ENCODE measurements at regions not wholly inside any gene's neighbourhood (a gene's known extent, or its start where the extent isn't known, plus 50 kb on each side); places are given as distances from the start of the nearest gene placed in this dataset.

DNA sequence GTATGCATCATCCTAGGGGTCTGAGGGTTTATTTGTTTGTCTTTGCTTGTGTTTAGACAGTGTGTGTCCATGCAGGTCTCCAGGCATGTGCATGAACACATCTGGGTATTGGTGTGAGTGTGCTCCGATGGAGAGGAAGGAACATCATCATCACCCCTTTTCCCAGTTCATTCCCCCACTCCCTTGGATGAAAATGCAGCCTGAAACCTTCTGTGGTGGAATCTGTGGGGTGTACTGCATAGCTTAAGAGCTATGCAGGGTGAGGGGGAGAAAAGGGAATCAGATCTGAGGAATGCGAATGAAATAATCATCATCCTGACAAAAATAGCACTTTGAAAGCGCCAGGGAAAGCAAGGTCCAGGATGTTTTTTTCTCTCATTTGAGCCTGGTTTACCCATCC is 520.1 kb downstream of the NTRK3 start:
- H3K4me1 ChIP-seq (ENCODE audit: control insufficient read depth, insufficient read depth, low read length) = no peaks in the 10 kb centered on the region
- H3K9me3 ChIP-seq (ENCODE audit: control insufficient read depth, insufficient read depth, low read depth, low read length) = no peaks in the 10 kb centered on the region
- no TSS peak for BruUV-seq (replicated peaks)
- H3K36me3 ChIP-seq (ENCODE audit: control insufficient read depth, insufficient read depth, low read length) = no peaks in the 10 kb centered on the region
- ChIA-PET CTCF (no interaction called here), POLR2A (no interaction called here)
- H3K27me3 ChIP-seq (ENCODE audit: control insufficient read depth, insufficient read depth, low read length) = no peaks in the 10 kb centered on the region
- in situ Hi-C loops (cut with HindIII; ENCODE audit: low pct_unique_long_range_greater_than_20kb, low sequenced_read_pairs) (no loop called here), intact Hi-C loops (cut with micrococcal nuclease; ENCODE audit: unreplicated experiment) (no loop called here)
- TF ChIP-seq SIN3A (IDR thresholded peaks at IDR 0.05; ENCODE audit: borderline replicate concordance, insufficient read depth, low read depth, low read length) (no peak), TCF7L2 (IDR thresholded peaks at IDR 0.05; ENCODE audit: low read depth, low read length) (no peak), POLR2AphosphoS5 (IDR thresholded peaks at IDR 0.05; ENCODE audit: low read depth, low read length) (no peak), CTCF (IDR thresholded peaks at IDR 0.05) (no peak)
- TF ChIP-seq, protein P1, sequence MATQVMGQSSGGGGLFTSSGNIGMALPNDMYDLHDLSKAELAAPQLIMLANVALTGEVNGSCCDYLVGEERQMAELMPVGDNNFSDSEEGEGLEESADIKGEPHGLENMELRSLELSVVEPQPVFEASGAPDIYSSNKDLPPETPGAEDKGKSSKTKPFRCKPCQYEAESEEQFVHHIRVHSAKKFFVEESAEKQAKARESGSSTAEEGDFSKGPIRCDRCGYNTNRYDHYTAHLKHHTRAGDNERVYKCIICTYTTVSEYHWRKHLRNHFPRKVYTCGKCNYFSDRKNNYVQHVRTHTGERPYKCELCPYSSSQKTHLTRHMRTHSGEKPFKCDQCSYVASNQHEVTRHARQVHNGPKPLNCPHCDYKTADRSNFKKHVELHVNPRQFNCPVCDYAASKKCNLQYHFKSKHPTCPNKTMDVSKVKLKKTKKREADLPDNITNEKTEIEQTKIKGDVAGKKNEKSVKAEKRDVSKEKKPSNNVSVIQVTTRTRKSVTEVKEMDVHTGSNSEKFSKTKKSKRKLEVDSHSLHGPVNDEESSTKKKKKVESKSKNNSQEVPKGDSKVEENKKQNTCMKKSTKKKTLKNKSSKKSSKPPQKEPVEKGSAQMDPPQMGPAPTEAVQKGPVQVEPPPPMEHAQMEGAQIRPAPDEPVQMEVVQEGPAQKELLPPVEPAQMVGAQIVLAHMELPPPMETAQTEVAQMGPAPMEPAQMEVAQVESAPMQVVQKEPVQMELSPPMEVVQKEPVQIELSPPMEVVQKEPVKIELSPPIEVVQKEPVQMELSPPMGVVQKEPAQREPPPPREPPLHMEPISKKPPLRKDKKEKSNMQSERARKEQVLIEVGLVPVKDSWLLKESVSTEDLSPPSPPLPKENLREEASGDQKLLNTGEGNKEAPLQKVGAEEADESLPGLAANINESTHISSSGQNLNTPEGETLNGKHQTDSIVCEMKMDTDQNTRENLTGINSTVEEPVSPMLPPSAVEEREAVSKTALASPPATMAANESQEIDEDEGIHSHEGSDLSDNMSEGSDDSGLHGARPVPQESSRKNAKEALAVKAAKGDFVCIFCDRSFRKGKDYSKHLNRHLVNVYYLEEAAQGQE (IDR thresholded peaks at IDR 0.05; ENCODE audit: insufficient read depth in 1 of 2, low read depth in 2 of 2, low read length in 1 of 2) = no peak
- DNase-seq (ENCODE audit: low read depth, low spot score) (no peak), ATAC-seq (no peak)
- no peak overlapping the region for H3K4me3 ChIP-seq (ENCODE audit: low read depth in 2 of 2, low read length in 2 of 2)
- H3K27ac ChIP-seq (ENCODE audit: low read length) = no peak overlapping the region

GRCh38 chr15:87735522-87735921 is 521.0 kb downstream of the NTRK3 start:
- Histone ChIP-seq H3K27ac (ENCODE audit: low read length) (no peak overlapping the region), H3K27me3 (ENCODE audit: control insufficient read depth, insufficient read depth, low read length) (no peaks in the 10 kb centered on the region), H3K36me3 (ENCODE audit: control insufficient read depth, insufficient read depth, low read length) (no peaks in the 10 kb centered on the region), H3K9me3 (ENCODE audit: control insufficient read depth, insufficient read depth, low read depth, low read length) (no peaks in the 10 kb centered on the region), H3K4me1 (ENCODE audit: control insufficient read depth, insufficient read depth, low read length) (no peaks in the 10 kb centered on the region), H3K4me3 (ENCODE audit: low read depth in 2 of 2, low read length in 2 of 2) (no peak overlapping the region)
- DNase-seq (ENCODE audit: low read depth, low spot score) (no peak), ATAC-seq (no peak)
- in situ Hi-C loops (cut with HindIII; ENCODE audit: low pct_unique_long_range_greater_than_20kb, low sequenced_read_pairs) = no loop called here
- intact Hi-C loops (cut with micrococcal nuclease; ENCODE audit: unreplicated experiment) = no loop called here
- CTCF ChIA-PET = no interaction called here
- TF ChIP-seq, protein P1 (IDR thresholded peaks at IDR 0.05; ENCODE audit: insufficient read depth in 1 of 2, low read depth in 2 of 2, low read length in 1 of 2) = no peak
- TF ChIP-seq TCF7L2 (IDR thresholded peaks at IDR 0.05; ENCODE audit: low read depth, low read length) = no peak
- no peak for TF ChIP-seq SIN3A (IDR thresholded peaks at IDR 0.05; ENCODE audit: borderline replicate concordance, insufficient read depth, low read depth, low read length)
- TF ChIP-seq CTCF (IDR thresholded peaks at IDR 0.05) = no peak
- TF ChIP-seq POLR2AphosphoS5 (IDR thresholded peaks at IDR 0.05; ENCODE audit: low read depth, low read length) = no peak
- POLR2A ChIA-PET = no interaction called here
- BruUV-seq (replicated peaks) = no TSS peak
